ENCODE measurements at regions not wholly inside any gene's neighbourhood (a gene's known extent, or its start where the extent isn't known, plus 50 kb on each side); places are given as distances from the start of the nearest gene placed in this dataset.

DNA sequence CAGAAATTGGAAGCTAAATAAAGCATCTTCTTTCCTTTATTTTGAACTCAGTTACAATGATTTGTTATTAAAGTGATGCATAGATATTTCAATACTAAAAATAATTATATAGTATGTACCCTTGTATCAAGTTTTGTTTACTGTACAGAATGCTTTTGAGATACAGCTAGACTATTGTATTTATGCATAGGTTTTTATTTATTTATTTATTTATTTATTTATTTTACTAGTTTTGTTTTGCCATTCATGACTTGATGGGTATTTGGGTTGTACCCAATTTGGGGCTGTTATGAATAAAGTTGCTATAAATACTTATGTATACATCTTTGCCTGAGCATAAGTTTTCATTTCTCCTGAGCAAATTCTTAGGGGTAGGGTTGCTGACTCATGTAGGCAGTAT is 118.7 kb upstream of the NXPH2 start:
- Histone ChIP-seq H3K36me3 (ENCODE audit: insufficient read depth, low read length) (no peaks in the 10 kb centered on the region), H3K4me2 (ENCODE audit: low read length) (no peak overlapping the region), H2AFZ (ENCODE audit: low read depth, low read length) (no peak overlapping the region), H3K9me3 (ENCODE audit: low read length) (no peaks in the 10 kb centered on the region), H3K9ac (ENCODE audit: low read length) (no peak overlapping the region), H3K27me3 (ENCODE audit: insufficient read depth, low read depth, low read length) (no peaks in the 10 kb centered on the region), H3F3A (ENCODE audit: insufficient read depth, low read length, poor library complexity, severe bottlenecking) (no peaks in the 10 kb centered on the region), H3K27ac (ENCODE audit: low read length) (no peak overlapping the region), H3K79me2 (replicated peaks; ENCODE audit: insufficient read depth, low read length) (no peaks in the 10 kb centered on the region), H3K4me3 (ENCODE audit: low read length) (no peak overlapping the region), H4K20me1 (ENCODE audit: insufficient read depth) (no peaks in the 10 kb centered on the region), H3K9me2 (ENCODE audit: insufficient read depth, low read length) (no peaks in the 10 kb centered on the region)
- TF ChIP-seq CTCF (IDR thresholded peaks at IDR 0.05; ENCODE audit: poor library complexity, severe bottlenecking) = no peak
- TF ChIP-seq EP300 (conservative IDR thresholded peaks at IDR 0.05; ENCODE audit: poor library complexity, severe bottlenecking) = no peak
- no peak for TF ChIP-seq RAD21 (conservative IDR thresholded peaks at IDR 0.05)
- TF ChIP-seq EZH2 (IDR thresholded peaks at IDR 0.05; ENCODE audit: borderline replicate concordance, insufficient read depth, low read length, poor library complexity, severe bottlenecking) = no peak
- no peak for TF ChIP-seq MXI1 (conservative IDR thresholded peaks at IDR 0.05; ENCODE audit: poor library complexity, severe bottlenecking)
- TF ChIP-seq TAF1 (IDR thresholded peaks at IDR 0.05; ENCODE audit: low read depth) = no peak
- TF ChIP-seq, protein P1, sequence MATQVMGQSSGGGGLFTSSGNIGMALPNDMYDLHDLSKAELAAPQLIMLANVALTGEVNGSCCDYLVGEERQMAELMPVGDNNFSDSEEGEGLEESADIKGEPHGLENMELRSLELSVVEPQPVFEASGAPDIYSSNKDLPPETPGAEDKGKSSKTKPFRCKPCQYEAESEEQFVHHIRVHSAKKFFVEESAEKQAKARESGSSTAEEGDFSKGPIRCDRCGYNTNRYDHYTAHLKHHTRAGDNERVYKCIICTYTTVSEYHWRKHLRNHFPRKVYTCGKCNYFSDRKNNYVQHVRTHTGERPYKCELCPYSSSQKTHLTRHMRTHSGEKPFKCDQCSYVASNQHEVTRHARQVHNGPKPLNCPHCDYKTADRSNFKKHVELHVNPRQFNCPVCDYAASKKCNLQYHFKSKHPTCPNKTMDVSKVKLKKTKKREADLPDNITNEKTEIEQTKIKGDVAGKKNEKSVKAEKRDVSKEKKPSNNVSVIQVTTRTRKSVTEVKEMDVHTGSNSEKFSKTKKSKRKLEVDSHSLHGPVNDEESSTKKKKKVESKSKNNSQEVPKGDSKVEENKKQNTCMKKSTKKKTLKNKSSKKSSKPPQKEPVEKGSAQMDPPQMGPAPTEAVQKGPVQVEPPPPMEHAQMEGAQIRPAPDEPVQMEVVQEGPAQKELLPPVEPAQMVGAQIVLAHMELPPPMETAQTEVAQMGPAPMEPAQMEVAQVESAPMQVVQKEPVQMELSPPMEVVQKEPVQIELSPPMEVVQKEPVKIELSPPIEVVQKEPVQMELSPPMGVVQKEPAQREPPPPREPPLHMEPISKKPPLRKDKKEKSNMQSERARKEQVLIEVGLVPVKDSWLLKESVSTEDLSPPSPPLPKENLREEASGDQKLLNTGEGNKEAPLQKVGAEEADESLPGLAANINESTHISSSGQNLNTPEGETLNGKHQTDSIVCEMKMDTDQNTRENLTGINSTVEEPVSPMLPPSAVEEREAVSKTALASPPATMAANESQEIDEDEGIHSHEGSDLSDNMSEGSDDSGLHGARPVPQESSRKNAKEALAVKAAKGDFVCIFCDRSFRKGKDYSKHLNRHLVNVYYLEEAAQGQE (IDR thresholded peaks at IDR 0.05; ENCODE audit: borderline replicate concordance) = no peak
- TF ChIP-seq SMC3 (conservative IDR thresholded peaks at IDR 0.05; ENCODE audit: poor library complexity) = no peak
- TF ChIP-seq POLR2AphosphoS5 (IDR thresholded peaks at IDR 0.05) = no peak

- no peaks in the 10 kb centered on the region for H3K36me3 ChIP-seq (ENCODE audit: insufficient read depth, low read length)
- no peaks in the 10 kb centered on the region for H3K9me3 ChIP-seq (ENCODE audit: low read length)
- H3K4me2 ChIP-seq (ENCODE audit: low read length) = no peak overlapping the region
- H3K79me2 ChIP-seq (replicated peaks; ENCODE audit: insufficient read depth, low read length) = no peaks in the 10 kb centered on the region
- no peak overlapping the region for H3K9ac ChIP-seq (ENCODE audit: low read length)
- no peak overlapping the region for H3K27ac ChIP-seq (ENCODE audit: low read length)
- no peaks in the 10 kb centered on the region for H3F3A ChIP-seq (ENCODE audit: insufficient read depth, low read length, poor library complexity, severe bottlenecking)
- no peak for TF ChIP-seq POLR2AphosphoS5 (IDR thresholded peaks at IDR 0.05)
- no peak for TF ChIP-seq TAF1 (IDR thresholded peaks at IDR 0.05; ENCODE audit: low read depth)
- no peak for TF ChIP-seq EZH2 (IDR thresholded peaks at IDR 0.05; ENCODE audit: borderline replicate concordance, insufficient read depth, low read length, poor library complexity, severe bottlenecking)
- no peak for TF ChIP-seq SMC3 (conservative IDR thresholded peaks at IDR 0.05; ENCODE audit: poor library complexity)
- TF ChIP-seq MXI1 (conservative IDR thresholded peaks at IDR 0.05; ENCODE audit: poor library complexity, severe bottlenecking) = no peak
- TF ChIP-seq RAD21 (conservative IDR thresholded peaks at IDR 0.05) = no peak
- no peak for TF ChIP-seq EP300 (conservative IDR thresholded peaks at IDR 0.05; ENCODE audit: poor library complexity, severe bottlenecking)
- TF ChIP-seq, protein P1 (IDR thresholded peaks at IDR 0.05; ENCODE audit: borderline replicate concordance) = no peak
- TF ChIP-seq CTCF (IDR thresholded peaks at IDR 0.05; ENCODE audit: poor library complexity, severe bottlenecking) = no peak
- no peak overlapping the region for H3K4me3 ChIP-seq (ENCODE audit: low read length)
- H3K27me3 ChIP-seq (ENCODE audit: insufficient read depth, low read depth, low read length) = no peaks in the 10 kb centered on the region
- H3K9me2 ChIP-seq (ENCODE audit: insufficient read depth, low read length) = no peaks in the 10 kb centered on the region
- H4K20me1 ChIP-seq (ENCODE audit: insufficient read depth) = no peaks in the 10 kb centered on the region
- no peak overlapping the region for H2AFZ ChIP-seq (ENCODE audit: low read depth, low read length)
Measured at GRCh38 chr2:138897274-138897673, 117.1 kb upstream of the NXPH2 start.
